ENCODE measurements at regions not wholly inside any gene's neighbourhood (a gene's known extent, or its start where the extent isn't known, plus 50 kb on each side); places are given as distances from the start of the nearest gene placed in this dataset.

GRCh38 chr1:60694980-60695379, 387.4 kb upstream of the NFIA start:
- TF ChIP-seq POU6F1 (CRISPR knock-in tag; IDR thresholded peaks at IDR 0.05; ENCODE audit: borderline replicate concordance, low read depth) (no peak), CSDC2 (CRISPR knock-in tag; IDR thresholded peaks at IDR 0.05) (no peak), ISL1 (CRISPR knock-in tag; IDR thresholded peaks at IDR 0.05) (no peak), PATZ1 (CRISPR knock-in tag; IDR thresholded peaks at IDR 0.05; ENCODE audit: borderline replicate concordance) (no peak), CREB5 (CRISPR knock-in tag; IDR thresholded peaks at IDR 0.05; ENCODE audit: low read depth) (no peak), RARB (CRISPR knock-in tag; IDR thresholded peaks at IDR 0.05) (no peak), ARNTL (CRISPR knock-in tag; IDR thresholded peaks at IDR 0.05; ENCODE audit: borderline replicate concordance, low read depth) (no peak), ESRRG (CRISPR knock-in tag; IDR thresholded peaks at IDR 0.05) (no peak)
